SK-N-SH treated with all-trans-retinoic acid at 6 μM for 48 hours (cell line): ENCODE measurements at regions not wholly inside any gene's neighbourhood (a gene's known extent, or its start where the extent isn't known, plus 50 kb on each side); places are given as distances from the start of the nearest gene placed in this dataset.

ENCODE experiments used
- ATAC-seq: fragments of 200-7000 bp; cut with Tn5 transposase; 3 replicates; pipeline ENCODE4 v1.9.1; 2020; ENCODE audit warnings: mild to moderate bottlenecking, moderate library complexity
- ARNTL ChIP-seq: fragments of 450-650 bp; formaldehyde crosslinking; IDR thresholded peaks from 2 replicates; pipeline ENCODE4 v1.5.0; 2020; ENCODE audit warnings: low read depth, mild to moderate bottlenecking, moderate library complexity, borderline replicate concordance
- BACH2 ChIP-seq: fragments of 250-450 bp; sonication (Bioruptor Pico); IDR thresholded peaks from 2 replicates; pipeline ENCODE4 v1.9.0; 2021; ENCODE audit warnings: mild to moderate bottlenecking, borderline replicate concordance
- CREB5 ChIP-seq: fragments of 250-450 bp; sonication (Bioruptor Pico); IDR thresholded peaks from 2 replicates; pipeline ENCODE4 v1.5.1; 2020; ENCODE audit warnings: low read depth, mild to moderate bottlenecking, moderate library complexity
- CSRNP3 ChIP-seq: fragments of 250-450 bp; sonication (Bioruptor Pico); IDR thresholded peaks from 2 replicates; pipeline ENCODE4 v1.5.1; 2021; ENCODE audit warnings: mild to moderate bottlenecking, moderate library complexity
- GLIS3 ChIP-seq: fragments of 250-450 bp; sonication (Bioruptor Pico); IDR thresholded peaks from 2 replicates; pipeline ENCODE4 v1.5.0; 2020; ENCODE audit warnings: mild to moderate bottlenecking, moderate library complexity
- ISL1 ChIP-seq: fragments of 250-450 bp; sonication (Bioruptor Pico); IDR thresholded peaks from 2 replicates; pipeline ENCODE4 v2.1.2; 2022; ENCODE audit warnings: mild to moderate bottlenecking, moderate library complexity
- OSR1 ChIP-seq: fragments of 250-450 bp; sonication (Bioruptor Pico); IDR thresholded peaks from 2 replicates; pipeline ENCODE4 v1.8.0; 2022; ENCODE audit warnings: moderate library complexity, mild to moderate bottlenecking, inconsistent platforms
- PATZ1 ChIP-seq: fragments of 250-450 bp; sonication (Bioruptor Pico); IDR thresholded peaks from 2 replicates; pipeline ENCODE4 v1.8.0; 2020; ENCODE audit warnings: mild to moderate bottlenecking, moderate library complexity, borderline replicate concordance
- POU6F1 ChIP-seq: fragments of 250-450 bp; sonication (Bioruptor Pico); IDR thresholded peaks from 2 replicates; pipeline ENCODE4 v1.8.0; 2021; ENCODE audit warnings: low read depth, mild to moderate bottlenecking, moderate library complexity, borderline replicate concordance
- PPARA ChIP-seq: fragments of 250-450 bp; sonication (Bioruptor Pico); IDR thresholded peaks from 2 replicates; pipeline ENCODE4 v1.5.0; 2020; ENCODE audit warnings: mild to moderate bottlenecking, borderline replicate concordance
- RARB ChIP-seq: fragments of 250-450 bp; sonication (Bioruptor Pico); IDR thresholded peaks from 2 replicates; pipeline ENCODE4 v1.8.0; 2021; ENCODE audit warnings: mild to moderate bottlenecking, moderate library complexity
- SNAI2 ChIP-seq: fragments of 250-450 bp; sonication (Bioruptor Pico); IDR thresholded peaks from 2 replicates; pipeline ENCODE4 v1.5.0; 2020; ENCODE audit warnings: mild to moderate bottlenecking, moderate library complexity
- TCF4 ChIP-seq: fragments of 250-450 bp; sonication (Bioruptor Pico); IDR thresholded peaks from 2 replicates; pipeline ENCODE4 v1.8.0; 2021; ENCODE audit warnings: mild to moderate bottlenecking, moderate library complexity, borderline replicate concordance
- TOX ChIP-seq: fragments of 250-450 bp; sonication (Bioruptor Pico); IDR thresholded peaks from 2 replicates; pipeline ENCODE4 v1.8.0; 2021; ENCODE audit warnings: mild to moderate bottlenecking, moderate library complexity, borderline replicate concordance
- TSHZ2 ChIP-seq: fragments of 250-450 bp; sonication (Bioruptor Pico); IDR thresholded peaks from 2 replicates; pipeline ENCODE4 v1.5.0; 2020; ENCODE audit warnings: mild to moderate bottlenecking, moderate library complexity
- ZFP30 ChIP-seq: fragments of 450-650 bp; formaldehyde crosslinking; IDR thresholded peaks from 2 replicates; pipeline ENCODE4 v1.5.0; 2022; ENCODE audit warnings: mild to moderate bottlenecking, moderate library complexity
- ZNF70 ChIP-seq: fragments of 450-650 bp; formaldehyde crosslinking; IDR thresholded peaks from 2 replicates; pipeline ENCODE4 v1.5.0; 2020; ENCODE audit warnings: mild to moderate bottlenecking, moderate library complexity
- ZNF8 ChIP-seq: fragments of 450-650 bp; formaldehyde crosslinking; IDR thresholded peaks from 2 replicates; pipeline ENCODE4 v1.5.0; 2020; ENCODE audit warnings: mild to moderate bottlenecking, moderate library complexity

GRCh38 chr13:24103782-24104372 is 56.6 kb upstream of the SPATA13 start:
- TF ChIP-seq RARB (CRISPR knock-in tag) (no peak), ISL1 (CRISPR knock-in tag) (no peak), ZNF8 (CRISPR knock-in tag) (no peak), PATZ1 (no peak), TOX (CRISPR knock-in tag) (no peak), ARNTL (CRISPR knock-in tag) (no peak), ZNF70 (CRISPR knock-in tag) (no peak), BACH2 (CRISPR knock-in tag) (no peak), TCF4 (CRISPR knock-in tag) (no peak), PPARA (CRISPR knock-in tag) (no peak), OSR1 (CRISPR knock-in tag) (no peak), TSHZ2 (CRISPR knock-in tag) (no peak), ZFP30 (CRISPR knock-in tag) (no peak), POU6F1 (CRISPR knock-in tag) (no peak), SNAI2 (no peak), CREB5 (CRISPR knock-in tag) (no peak), CSRNP3 (CRISPR knock-in tag) (no peak)
- TF ChIP-seq, all 23 proteins: peak for 0
- no peak for ATAC-seq

- no peak for ATAC-seq
- no peak for TF ChIP-seq BACH2 (CRISPR knock-in tag)
- no peak for TF ChIP-seq TCF4 (CRISPR knock-in tag)
- no peak for TF ChIP-seq GLIS3 (CRISPR knock-in tag)
- TF ChIP-seq POU6F1 (CRISPR knock-in tag), result no peak
- TF ChIP-seq TSHZ2 (CRISPR knock-in tag), result no peak
- TF ChIP-seq RARB (CRISPR knock-in tag), result no peak
These were observed 55.8 kb upstream of the SPATA13 start for GRCh38 chr13:24104723-24105122.
